WERI-Rb-1 (cell line): ENCODE measurements at regions not wholly inside any gene's neighbourhood (a gene's known extent, or its start where the extent isn't known, plus 50 kb on each side); places are given as distances from the start of the nearest gene placed in this dataset.

ENCODE experiments used
- DNase-seq: peaks from one replicate; pipeline ENCODE4 v3.0.0-alpha.2; 2020
- H3K27ac ChIP-seq: fragments of 250-450 bp; sonication (Bioruptor Pico); 2 replicates; pipeline ENCODE4 v1.5.1; 2020; ENCODE audit warnings: mild to moderate bottlenecking, moderate library complexity
- H3K27me3 ChIP-seq: fragments of 250-450 bp; sonication (Bioruptor Pico); 2 replicates; pipeline ENCODE4 v1.5.1; 2021; ENCODE audit warnings: mild to moderate bottlenecking, low read depth, moderate library complexity; ENCODE audit not compliant: insufficient read depth, severe bottlenecking
- H3K36me3 ChIP-seq: fragments of 250-450 bp; sonication (Bioruptor Pico); 2 replicates; pipeline ENCODE4 v1.5.1; 2020; ENCODE audit warnings: mild to moderate bottlenecking, moderate library complexity
- H3K4me3 ChIP-seq: 2 replicates; pipeline ENCODE4 v1.5.1; 2011; ENCODE audit warnings: low read depth, mild to moderate bottlenecking, control low read depth, low read length
- H3K9me3 ChIP-seq: fragments of 250-450 bp; sonication (Bioruptor Pico); 2 replicates; pipeline ENCODE4 v1.5.1; 2021; ENCODE audit warnings: mild to moderate bottlenecking, moderate library complexity; ENCODE audit not compliant: severe bottlenecking
- TF ChIP-seq, protein P1 (sequence below): IDR thresholded peaks from 2 replicates; pipeline ENCODE4 v1.5.1; 2011; ENCODE audit warnings: low read depth, mild to moderate bottlenecking, control low read depth, inconsistent platforms, low read length

DNA sequence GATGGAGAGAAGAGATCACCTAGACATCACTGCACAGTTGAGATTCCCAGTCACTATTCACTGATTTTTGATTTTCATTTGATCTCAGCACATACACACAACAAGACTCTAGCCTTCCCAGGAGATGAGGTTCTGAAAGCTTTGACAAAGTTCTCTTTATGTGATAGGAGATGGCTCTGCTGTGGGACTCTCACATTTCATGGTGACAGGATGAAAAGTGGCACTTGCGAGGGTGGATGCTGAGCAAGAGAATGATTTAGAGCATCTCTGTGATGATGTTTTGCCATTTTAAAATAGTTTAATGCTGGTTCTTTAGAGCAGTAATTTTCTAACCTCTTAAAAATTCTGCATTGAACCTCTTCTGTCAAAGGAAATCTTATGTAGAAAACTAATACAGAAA, 113.3 kb upstream of the CA10 start:
- Histone ChIP-seq H3K27me3 (peaks cover 16% of the 10 kb centered on the region), H3K9me3 (no peaks in the 10 kb centered on the region), H3K27ac (no peak overlapping the region), H3K36me3 (no peaks in the 10 kb centered on the region), H3K4me3 (no peak overlapping the region)
- DNase-seq: no peak
- TF ChIP-seq, protein P1, sequence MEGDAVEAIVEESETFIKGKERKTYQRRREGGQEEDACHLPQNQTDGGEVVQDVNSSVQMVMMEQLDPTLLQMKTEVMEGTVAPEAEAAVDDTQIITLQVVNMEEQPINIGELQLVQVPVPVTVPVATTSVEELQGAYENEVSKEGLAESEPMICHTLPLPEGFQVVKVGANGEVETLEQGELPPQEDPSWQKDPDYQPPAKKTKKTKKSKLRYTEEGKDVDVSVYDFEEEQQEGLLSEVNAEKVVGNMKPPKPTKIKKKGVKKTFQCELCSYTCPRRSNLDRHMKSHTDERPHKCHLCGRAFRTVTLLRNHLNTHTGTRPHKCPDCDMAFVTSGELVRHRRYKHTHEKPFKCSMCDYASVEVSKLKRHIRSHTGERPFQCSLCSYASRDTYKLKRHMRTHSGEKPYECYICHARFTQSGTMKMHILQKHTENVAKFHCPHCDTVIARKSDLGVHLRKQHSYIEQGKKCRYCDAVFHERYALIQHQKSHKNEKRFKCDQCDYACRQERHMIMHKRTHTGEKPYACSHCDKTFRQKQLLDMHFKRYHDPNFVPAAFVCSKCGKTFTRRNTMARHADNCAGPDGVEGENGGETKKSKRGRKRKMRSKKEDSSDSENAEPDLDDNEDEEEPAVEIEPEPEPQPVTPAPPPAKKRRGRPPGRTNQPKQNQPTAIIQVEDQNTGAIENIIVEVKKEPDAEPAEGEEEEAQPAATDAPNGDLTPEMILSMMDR: no peak

DNA sequence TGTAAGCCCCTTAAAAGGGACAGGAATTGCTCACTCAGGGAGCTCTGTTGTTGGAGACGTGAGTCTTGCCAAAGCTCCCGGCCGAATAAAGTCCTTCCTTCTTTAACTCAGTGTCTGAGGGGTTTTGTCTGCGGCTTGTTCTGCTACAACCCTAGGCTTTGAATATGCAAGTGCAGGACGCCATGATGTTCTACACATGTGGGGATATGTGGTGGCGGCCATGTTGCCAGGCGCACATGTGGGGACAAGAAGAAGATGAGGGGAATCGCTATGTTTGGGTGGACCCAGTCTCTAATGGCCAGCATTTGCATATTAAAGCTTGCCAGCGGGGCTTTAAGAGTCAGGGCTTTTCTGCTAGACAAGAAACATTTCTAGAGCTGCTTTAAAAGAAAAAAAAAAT, 96.8 kb upstream of the CA10 start:
- no peaks in the 10 kb centered on the region for H3K9me3 ChIP-seq
- TF ChIP-seq, protein P1: no peak

GRCh38 chr17:52244689-52245088, 86.2 kb upstream of the CA10 start:
- TF ChIP-seq, protein P1: no peak
- DNase-seq: no peak
- Histone ChIP-seq H3K27ac (no peak overlapping the region), H3K9me3 (no peaks in the 10 kb centered on the region), H3K27me3 (peaks cover 9% of the 10 kb centered on the region), H3K36me3 (no peaks in the 10 kb centered on the region), H3K4me3 (no peak overlapping the region)

More for the DNA sequence above, 96.8 kb upstream of the CA10 start:
- no peak for DNase-seq
- Histone ChIP-seq H3K27ac (no peak overlapping the region), H3K27me3 (no peaks in the 10 kb centered on the region), H3K4me3 (no peak overlapping the region), H3K36me3 (no peaks in the 10 kb centered on the region)

DNA sequence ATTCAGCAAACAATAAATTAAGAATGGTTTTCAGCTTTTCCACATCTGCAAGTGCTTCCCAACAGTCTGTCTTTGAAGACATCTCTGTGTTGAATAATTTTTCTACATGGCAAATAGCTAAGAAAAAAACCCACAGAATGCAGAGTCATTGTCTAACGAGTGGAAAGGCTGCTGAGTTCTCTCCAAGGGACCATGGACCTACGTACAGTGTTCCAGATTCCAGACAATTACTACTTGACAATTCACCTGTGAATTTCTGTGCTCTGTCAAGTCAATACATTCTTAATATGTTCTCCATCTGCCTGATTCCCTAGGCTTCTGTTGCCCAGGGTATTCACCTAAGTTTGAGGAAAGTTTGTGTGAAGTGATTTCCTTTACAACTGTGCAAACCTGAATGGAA, 83.8 kb upstream of the CA10 start:
- Histone ChIP-seq H3K4me3 (no peak overlapping the region), H3K27me3 (peaks cover 16% of the 10 kb centered on the region), H3K27ac (no peak overlapping the region), H3K9me3 (no peaks in the 10 kb centered on the region), H3K36me3 (no peaks in the 10 kb centered on the region)
- TF ChIP-seq, protein P1: no peak
- no peak for DNase-seq

- no peak for DNase-seq
- Histone ChIP-seq H3K4me3 (no peak overlapping the region), H3K36me3 (no peaks in the 10 kb centered on the region), H3K27ac (no peak overlapping the region), H3K27me3 (peaks cover 12% of the 10 kb centered on the region), H3K9me3 (no peaks in the 10 kb centered on the region)
- TF ChIP-seq, protein P1: no peak
Observed at GRCh38 chr17:52237151-52237550, 78.6 kb upstream of the CA10 start.

GRCh38 chr17:52235516-52235915, 77.0 kb upstream of the CA10 start:
- Histone ChIP-seq H3K27me3 (peaks cover 12% of the 10 kb centered on the region), H3K27ac (no peak overlapping the region), H3K9me3 (no peaks in the 10 kb centered on the region), H3K36me3 (no peaks in the 10 kb centered on the region), H3K4me3 (no peak overlapping the region)
- no peak for DNase-seq
- TF ChIP-seq, protein P1: no peak
